ENCODE measurements at regions not wholly inside any gene's neighbourhood (a gene's known extent, or its start where the extent isn't known, plus 50 kb on each side); places are given as distances from the start of the nearest gene placed in this dataset.

- H3K4me1 ChIP-seq = no peaks in the 10 kb centered on the region
- intact Hi-C loops (cut with DNase I; ENCODE audit: low total_unique reads) = no loop called here
- peaks cover 16% of the 10 kb centered on the region for H3K27me3 ChIP-seq
- H3K27ac ChIP-seq = no peak overlapping the region
- DNase-seq = no peak
- WGBS, 2 donors (ENCODE audit: low coverage in 1 of 2) = 72 to 85% methylated on average over 1 of the region's 1 CpG
- in situ Hi-C loops (cut with MboI; ENCODE audit: low pct_ligation_motif_present in 1 of 4, low pct_unique_long_range_greater_than_20kb in 1 of 4, low sequenced_read_pairs in 3 of 4) = no loop called here
- no peaks in the 10 kb centered on the region for H3K36me3 ChIP-seq
- TF ChIP-seq CTCF (IDR thresholded peaks at IDR 0.05) = no peak
- TF ChIP-seq POLR2A (IDR thresholded peaks at IDR 0.05) = no peak
- TF ChIP-seq POLR2AphosphoS5 (IDR thresholded peaks at IDR 0.05) = no peak
- no peak for TF ChIP-seq EP300 (IDR thresholded peaks at IDR 0.05; ENCODE audit: low read depth)
- H3K9me3 ChIP-seq = no peaks in the 10 kb centered on the region
- H3K4me3 ChIP-seq = no peak overlapping the region
Measured at GRCh38 chr6:27026361-27026760, 221.1 kb upstream of the PRSS16 start.

- H3K27ac ChIP-seq = no peak overlapping the region
- no peak for TF ChIP-seq CTCF (IDR thresholded peaks at IDR 0.05)
- in situ Hi-C loops (cut with MboI; ENCODE audit: low pct_ligation_motif_present in 1 of 4, low pct_unique_long_range_greater_than_20kb in 1 of 4, low sequenced_read_pairs in 3 of 4) = no loop called here
- DNase-seq = no peak
- peaks cover 14% of the 10 kb centered on the region for H3K27me3 ChIP-seq
- intact Hi-C loops (cut with DNase I; ENCODE audit: low total_unique reads) = no loop called here
- no peak overlapping the region for H3K4me3 ChIP-seq
- H3K4me1 ChIP-seq = no peaks in the 10 kb centered on the region
- WGBS, 2 donors (ENCODE audit: low coverage in 1 of 2) = 88 to 100% methylated on average over 1 of the region's 1 CpG
- no peaks in the 10 kb centered on the region for H3K9me3 ChIP-seq
- no peaks in the 10 kb centered on the region for H3K36me3 ChIP-seq
Measured at GRCh38 chr6:27031302-27031701, 216.2 kb upstream of the PRSS16 start.

GRCh38 chr6:27038498-27038897 is 209.0 kb upstream of the PRSS16 start:
- H3K9me3 ChIP-seq = no peaks in the 10 kb centered on the region
- H3K36me3 ChIP-seq = no peaks in the 10 kb centered on the region
- in situ Hi-C loops (cut with MboI; ENCODE audit: low pct_ligation_motif_present in 1 of 4, low pct_unique_long_range_greater_than_20kb in 1 of 4, low sequenced_read_pairs in 3 of 4) = no loop called here
- no peak overlapping the region for H3K4me3 ChIP-seq
- intact Hi-C loops (cut with DNase I; ENCODE audit: low total_unique reads) = no loop called here
- H3K27ac ChIP-seq = no peak overlapping the region
- TF ChIP-seq POLR2A (IDR thresholded peaks at IDR 0.05) (no peak), CTCF (IDR thresholded peaks at IDR 0.05) (no peak), POLR2AphosphoS5 (IDR thresholded peaks at IDR 0.05) (no peak), EP300 (IDR thresholded peaks at IDR 0.05; ENCODE audit: low read depth) (no peak)
- H3K27me3 ChIP-seq = peaks cover 30% of the 10 kb centered on the region
- no peak for DNase-seq
- H3K4me1 ChIP-seq = no peaks in the 10 kb centered on the region

DNA sequence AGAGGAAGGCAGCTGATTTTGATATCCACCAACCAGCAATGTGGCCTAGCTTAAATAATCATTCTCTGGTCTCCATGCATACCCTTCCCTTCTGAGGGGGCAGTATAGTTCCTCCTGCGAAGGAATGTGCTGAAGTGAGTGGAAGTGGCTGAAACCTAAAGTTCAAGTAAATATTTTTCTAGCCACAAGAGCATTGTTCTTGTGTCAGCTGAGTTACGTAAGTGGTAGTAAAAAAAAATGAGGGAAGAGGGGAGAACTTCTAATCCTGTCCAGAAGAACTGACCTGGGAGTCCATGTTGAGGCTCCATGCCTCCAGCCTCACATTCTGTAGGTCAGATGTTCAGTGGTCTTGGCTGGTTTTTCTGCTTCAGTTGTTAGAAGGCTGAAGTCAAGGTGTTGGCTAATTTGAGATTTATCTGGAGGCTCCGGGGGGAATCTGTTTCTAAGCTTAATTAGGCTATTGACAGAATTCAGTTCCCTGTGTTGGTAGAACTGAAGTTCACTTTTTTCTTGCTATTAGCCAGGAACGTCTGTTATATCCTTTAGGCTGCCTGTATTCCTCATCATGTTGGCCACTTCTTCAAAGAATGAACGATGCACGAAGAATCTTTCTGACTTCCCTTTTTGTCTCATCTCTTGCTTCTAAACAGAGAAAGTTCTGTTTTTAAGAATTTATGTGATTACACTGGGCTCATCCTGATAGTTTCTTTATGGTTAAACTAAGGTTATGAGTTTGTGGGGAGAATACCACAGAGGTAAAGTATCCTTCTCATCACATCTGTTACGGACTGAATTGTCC is 207.1 kb upstream of the PRSS16 start:
- H3K27me3 ChIP-seq = peaks cover 30% of the 10 kb centered on the region
- no peak for TF ChIP-seq POLR2A (IDR thresholded peaks at IDR 0.05)
- no peak for TF ChIP-seq EP300 (IDR thresholded peaks at IDR 0.05; ENCODE audit: low read depth)
- no peak for TF ChIP-seq POLR2AphosphoS5 (IDR thresholded peaks at IDR 0.05)
- no peak for TF ChIP-seq CTCF (IDR thresholded peaks at IDR 0.05)
- H3K4me1 ChIP-seq = no peaks in the 10 kb centered on the region
- WGBS, 2 donors (ENCODE audit: low coverage in 1 of 2) = 71 to 76% methylated on average over 7 of the region's 7 CpGs
- H3K9me3 ChIP-seq = no peaks in the 10 kb centered on the region
- no peaks in the 10 kb centered on the region for H3K36me3 ChIP-seq
- DNase-seq = no peak
- H3K27ac ChIP-seq = no peak overlapping the region
- intact Hi-C loops (cut with DNase I; ENCODE audit: low total_unique reads) = no loop called here
- no peak overlapping the region for H3K4me3 ChIP-seq
- in situ Hi-C loops (cut with MboI; ENCODE audit: low pct_ligation_motif_present in 1 of 4, low pct_unique_long_range_greater_than_20kb in 1 of 4, low sequenced_read_pairs in 3 of 4) = no loop called here

Measured in transverse colon (tissue), 4 donors.